NCI-H2196 (cell line): ENCODE measurements at regions not wholly inside any gene's neighbourhood (a gene's known extent, or its start where the extent isn't known, plus 50 kb on each side); places are given as distances from the start of the nearest gene placed in this dataset.
"Not testable (repeated sequence)": the region's sequence is repeated elsewhere in the genome, so short reads cannot be mapped to it uniquely, and the experiment has no call there.

Experiments used
- DNase-seq: peaks from one replicate; lab custom pipeline; 2025; ENCODE audit not compliant: unreplicated experiment; lab: John Stamatoyannopoulos, UW

- not testable (repeated sequence) for DNase-seq
Measured at GRCh38 chr14:105620865-105621471, 94.6 kb downstream of the TMEM121 start.

GRCh38 chr14:105621479-105622328, 95.3 kb downstream of the TMEM121 start:
- not testable (repeated sequence) for DNase-seq

- DNase-seq: no peak
Measured at GRCh38 chr14:105622329-105622955, 96.1 kb downstream of the TMEM121 start.

GRCh38 chr14:105623178-105623577, 96.8 kb downstream of the TMEM121 start:
- DNase-seq: not testable (repeated sequence)

GRCh38 chr14:105624346-105624745, 98.0 kb downstream of the TMEM121 start:
- not testable (repeated sequence) for DNase-seq

GRCh38 chr14:105624749-105625434, 98.5 kb downstream of the TMEM121 start:
- not testable (repeated sequence) for DNase-seq

- not testable (repeated sequence) for DNase-seq
Measured at GRCh38 chr14:105625448-105625847, 99.1 kb downstream of the TMEM121 start.

GRCh38 chr14:105626111-105626510, 99.7 kb downstream of the TMEM121 start:
- DNase-seq: not testable (repeated sequence)

- not testable (repeated sequence) for DNase-seq
Measured at GRCh38 chr14:105626651-105627050, 100.3 kb downstream of the TMEM121 start.

GRCh38 chr14:105627287-105627686, 100.9 kb downstream of the TMEM121 start:
- DNase-seq: not testable (repeated sequence)

- no peak for DNase-seq
Measured at GRCh38 chr14:105627701-105628100, 101.3 kb downstream of the TMEM121 start.

GRCh38 chr14:105628126-105628525, 101.7 kb downstream of the TMEM121 start:
- not testable (repeated sequence) for DNase-seq

- not testable (repeated sequence) for DNase-seq
Measured at GRCh38 chr14:105628531-105629067, 102.2 kb downstream of the TMEM121 start.

GRCh38 chr14:105629091-105629885, 102.9 kb downstream of the TMEM121 start:
- DNase-seq: not testable (repeated sequence)

- no peak for DNase-seq
Measured at GRCh38 chr14:105629886-105630215, 103.5 kb downstream of the TMEM121 start.

- DNase-seq: not testable (repeated sequence)
Measured at GRCh38 chr14:105630293-105630934, 104.0 kb downstream of the TMEM121 start.

GRCh38 chr14:105630935-105631779, 104.8 kb downstream of the TMEM121 start:
- not testable (repeated sequence) for DNase-seq

GRCh38 chr14:105632010-105632409, 105.6 kb downstream of the TMEM121 start:
- no peak for DNase-seq

- not testable (repeated sequence) for DNase-seq
Measured at GRCh38 chr14:105633596-105633995, 107.2 kb downstream of the TMEM121 start.
